Suprapubic skin (tissue), 4 donors: ENCODE measurements at regions not wholly inside any gene's neighbourhood (a gene's known extent, or its start where the extent isn't known, plus 50 kb on each side); places are given as distances from the start of the nearest gene placed in this dataset.

ENCODE experiments used
- EP300 ChIP-seq: sonication (generic); formaldehyde crosslinking; IDR thresholded peaks from one replicate; pipeline ENCODE4 v1.6.1; 2017; ENCODE audit warnings: antibody characterized with exemption
- POLR2A ChIP-seq, 2 donors: fragments of 450-650 bp; IDR thresholded peaks; one replicate each; pipeline ENCODE4 v1.6.1; 2017; ENCODE audit warnings: antibody characterized with exemption in 2 of 2, mild to moderate bottlenecking in 2 of 2, moderate library complexity in 2 of 2
- POLR2AphosphoS5 ChIP-seq, 3 donors: sonication (generic); formaldehyde crosslinking; IDR thresholded peaks; one replicate each; pipeline ENCODE4 v1.6.1; 2017; ENCODE audit warnings: antibody characterized with exemption in 3 of 3
- TF ChIP-seq, protein P1 (sequence below), 2 donors: fragments of 200-600 bp in 1 of 2; fragments of 450-650 bp in 1 of 2; sonication (generic) in 1 of 2; IDR thresholded peaks; one replicate each; pipeline ENCODE4 v1.5.1; 2016 to 2019; ENCODE audit warnings: antibody characterized with exemption in 2 of 2, mild to moderate bottlenecking in 1 of 2, moderate library complexity in 1 of 2

DNA sequence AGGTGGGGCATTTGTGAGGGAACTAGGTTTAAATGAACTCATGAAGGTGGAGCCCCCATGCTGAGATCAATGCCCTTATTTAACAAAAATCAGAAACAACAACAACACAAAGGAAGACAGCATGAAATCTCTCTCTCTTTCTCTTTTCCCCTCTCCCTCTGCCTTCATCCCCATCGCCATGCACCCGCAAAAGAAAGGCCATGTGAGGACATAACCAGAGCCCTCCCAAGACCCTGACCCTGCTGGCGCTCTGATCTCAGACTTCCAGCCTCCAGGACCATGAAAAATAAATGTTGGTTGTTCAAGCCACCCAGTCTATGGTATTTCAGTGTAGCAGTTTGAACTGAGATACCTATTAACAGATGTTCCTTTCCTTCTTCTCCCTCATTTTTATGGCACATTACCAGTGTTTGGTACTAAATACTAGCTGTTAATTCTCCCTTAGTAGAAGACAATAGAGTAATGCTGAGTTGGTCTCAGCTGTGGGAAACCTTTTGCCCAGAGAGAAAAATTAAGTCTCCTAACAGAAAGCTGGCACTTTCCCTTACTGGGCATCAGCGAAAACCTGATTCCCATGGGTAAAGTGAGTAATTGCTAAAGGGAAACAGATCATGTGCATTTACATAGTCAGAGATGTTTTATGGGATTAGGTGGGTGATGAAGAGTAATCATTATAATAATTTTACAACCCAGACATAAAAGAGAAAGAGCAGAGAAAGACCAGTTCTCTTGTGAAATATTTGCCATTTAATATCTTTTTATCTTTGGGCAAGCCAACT is 264.0 kb upstream of the PLEKHG7 start:
- TF ChIP-seq, protein P1, sequence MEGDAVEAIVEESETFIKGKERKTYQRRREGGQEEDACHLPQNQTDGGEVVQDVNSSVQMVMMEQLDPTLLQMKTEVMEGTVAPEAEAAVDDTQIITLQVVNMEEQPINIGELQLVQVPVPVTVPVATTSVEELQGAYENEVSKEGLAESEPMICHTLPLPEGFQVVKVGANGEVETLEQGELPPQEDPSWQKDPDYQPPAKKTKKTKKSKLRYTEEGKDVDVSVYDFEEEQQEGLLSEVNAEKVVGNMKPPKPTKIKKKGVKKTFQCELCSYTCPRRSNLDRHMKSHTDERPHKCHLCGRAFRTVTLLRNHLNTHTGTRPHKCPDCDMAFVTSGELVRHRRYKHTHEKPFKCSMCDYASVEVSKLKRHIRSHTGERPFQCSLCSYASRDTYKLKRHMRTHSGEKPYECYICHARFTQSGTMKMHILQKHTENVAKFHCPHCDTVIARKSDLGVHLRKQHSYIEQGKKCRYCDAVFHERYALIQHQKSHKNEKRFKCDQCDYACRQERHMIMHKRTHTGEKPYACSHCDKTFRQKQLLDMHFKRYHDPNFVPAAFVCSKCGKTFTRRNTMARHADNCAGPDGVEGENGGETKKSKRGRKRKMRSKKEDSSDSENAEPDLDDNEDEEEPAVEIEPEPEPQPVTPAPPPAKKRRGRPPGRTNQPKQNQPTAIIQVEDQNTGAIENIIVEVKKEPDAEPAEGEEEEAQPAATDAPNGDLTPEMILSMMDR (IDR thresholded peaks at IDR 0.05) = no peak
- TF ChIP-seq EP300 = no peak
- no peak for TF ChIP-seq POLR2AphosphoS5 (IDR thresholded peaks at IDR 0.05)
- TF ChIP-seq POLR2A (IDR thresholded peaks at IDR 0.05) = no peak
